K562 (cell line): ENCODE measurements at regions not wholly inside any gene's neighbourhood (a gene's known extent, or its start where the extent isn't known, plus 50 kb on each side); places are given as distances from the start of the nearest gene placed in this dataset.
A peak's percentile ranks its signal among the peaks of the same experiment; 100 is the strongest.
"Not testable (repeated sequence)": the region's sequence is repeated elsewhere in the genome, so short reads cannot be mapped to it uniquely, and the experiment has no call there.

Source experiments
- ATAC-seq: fragments of 200-7000 bp; cut with Tn5 transposase; 3 replicates; pipeline ENCODE4 v1.9.1; 2020; ENCODE audit warnings: moderate library complexity
- BruUV-seq: library from RNA; stranded (reverse); fragments of 400-500 nt; replicated peaks from 2 replicates; lab custom pipeline; 2021; lab: Mats Ljungman, UMichigan
- CTCF ChIA-PET: fragments of 300-600 bp; formaldehyde crosslinking; extraction: SDS; loops from one replicate; lab custom pipeline; 2021; ENCODE audit warnings: low intra/inter-chr PET ratio; lab: Yijun Ruan, JAX
- POLR2A ChIA-PET: fragments of 300-600, 350-650 bp; sonication (Branson Sonifier 250); formaldehyde crosslinking; extraction: SDS; loops from one replicate; lab custom pipeline; 2021; ENCODE audit warnings: antibody characterized with exemption, inconsistent platforms; lab: Yijun Ruan, JAX
- DNase-seq, 4 experiments: peaks; one replicate each; pipeline versions ENCODE4 v3.0.0 to v3.0.0-alpha.2; 2011 to 2018; ENCODE audit warnings: low spot score in 3 of 4, mixed read lengths in 3 of 4; ENCODE audit errors: extremely low read depth in 1 of 4
- FAIRE-seq: peaks from 2 replicates; lab custom pipeline; 2011; peaks lifted over from hg19 to GRCh38; lab: Jason Lieb, UNC
- H2AFZ ChIP-seq: 2 replicates; pipeline ENCODE4 v1.6.0; 2011; ENCODE audit warnings: low read depth, low read length, control low read depth, inconsistent platforms
- H3K27ac ChIP-seq: fragments of 200-600 bp; 3 replicates; pipeline ENCODE4 v1.8.0; 2011; ENCODE audit warnings: low read depth, mild to moderate bottlenecking, control low read depth, inconsistent platforms, low read length, moderate library complexity, mixed read lengths; ENCODE audit errors: extremely low read depth
- H3K27me3 ChIP-seq, 2 experiments: fragments of 300-600 bp in 1 of 2; 2 replicates in 1 of 2; 3 replicates in 1 of 2; pipeline versions ENCODE4 v1.6.0 to v1.8.0; 2011; ENCODE audit warnings: inconsistent platforms in 2 of 2, low read length in 2 of 2, mild to moderate bottlenecking in 1 of 2, mixed read lengths in 1 of 2, moderate library complexity in 1 of 2; ENCODE audit not compliant: control insufficient read depth in 2 of 2, insufficient read depth in 2 of 2
- H3K36me3 ChIP-seq: fragments of 300-600 bp; 3 replicates; pipeline ENCODE4 v1.8.0; 2011; ENCODE audit warnings: mild to moderate bottlenecking, low read length, inconsistent platforms; ENCODE audit not compliant: control insufficient read depth, insufficient read depth
- H3K4me1 ChIP-seq, 2 experiments: fragments of 200-600 bp in 1 of 2; replicated peaks in 1 of 2; 2 replicates in 1 of 2; 3 replicates in 1 of 2; pipeline versions ENCODE4 v1.5.1 to v1.8.0; 2011; ENCODE audit warnings: inconsistent platforms in 2 of 2, low read length in 2 of 2, mild to moderate bottlenecking in 1 of 2, mixed read lengths in 1 of 2, moderate library complexity in 1 of 2; ENCODE audit not compliant: control insufficient read depth in 2 of 2, insufficient read depth in 2 of 2
- H3K4me2 ChIP-seq: 2 replicates; pipeline ENCODE4 v1.6.1; 2011; ENCODE audit warnings: low read length, control low read depth, inconsistent platforms, mixed read lengths; ENCODE audit not compliant: insufficient read depth
- H3K4me3 ChIP-seq: fragments of 200-600 bp; sonication (generic), shearing (Covaris generic); 2 replicates; pipeline ENCODE4 v1.5.1; 2016; ENCODE audit warnings: control low read depth, inconsistent platforms
- H3K79me2 ChIP-seq: fragments of 200-600 bp; 3 replicates; pipeline ENCODE4 v1.8.0; 2011; ENCODE audit warnings: low read length, inconsistent platforms; ENCODE audit not compliant: control insufficient read depth, insufficient read depth
- H3K9ac ChIP-seq, 2 experiments: 2 replicates each; pipeline versions ENCODE4 v1.6.0 to v1.6.1; 2011; ENCODE audit warnings: low read depth in 2 of 2, low read length in 2 of 2, control low read depth in 1 of 2, inconsistent platforms in 1 of 2, mild to moderate bottlenecking in 1 of 2, mixed read lengths in 1 of 2; ENCODE audit not compliant: insufficient read depth in 1 of 2
- H3K9me1 ChIP-seq: one replicate; pipeline ENCODE4 v1.6.0; 2011; ENCODE audit warnings: inconsistent platforms, mild to moderate bottlenecking, low read length, moderate library complexity; ENCODE audit not compliant: control insufficient read depth, insufficient read depth
- H3K9me3 ChIP-seq: replicated peaks from 2 replicates; pipeline ENCODE4 v1.5.1; 2011; ENCODE audit warnings: low read depth, low read length, inconsistent platforms; ENCODE audit not compliant: control insufficient read depth, insufficient read depth
- H4K20me1 ChIP-seq: replicated peaks from 2 replicates; pipeline ENCODE4 v1.6.1; 2011; ENCODE audit warnings: low read length, inconsistent platforms, mixed read lengths; ENCODE audit not compliant: control insufficient read depth, insufficient read depth
- CBX8 ChIP-seq: fragments of 200-600 bp; sonication (generic); IDR thresholded peaks from 2 replicates; pipeline ENCODE4 v1.6.1; 2012; ENCODE audit warnings: borderline replicate concordance, mixed run types, low read depth, mild to moderate bottlenecking, moderate library complexity, mixed read lengths, low read length, control low read depth, inconsistent platforms; ENCODE audit not compliant: poor library complexity, severe bottlenecking; ENCODE audit errors: extremely low read depth
- HBP1 ChIP-seq: fragments of 450-650 bp; formaldehyde crosslinking; IDR thresholded peaks from 2 replicates; pipeline ENCODE4 v1.4.0; 2022; ENCODE audit warnings: missing genetic modification characterization
- NFYB ChIP-seq: IDR thresholded peaks from 2 replicates; pipeline ENCODE4 v1.6.1; 2011; ENCODE audit warnings: mild to moderate bottlenecking, moderate library complexity; ENCODE audit not compliant: insufficient read length; ENCODE audit errors: extremely low read depth
- NR4A1 ChIP-seq, 2 experiments: fragments of 250-450 bp in 1 of 2; fragments of 450-650 bp in 1 of 2; sonication (Bioruptor Pico) in 1 of 2; IDR thresholded peaks; 2 replicates each; pipeline versions ENCODE4 v1.4.0 to v1.6.1; 2016 to 2020; ENCODE audit warnings: mild to moderate bottlenecking in 2 of 2, missing compliant biosample characterization in 1 of 2, missing genetic modification characterization in 1 of 2, moderate library complexity in 1 of 2
- RAD51 ChIP-seq: fragments of 450-650 bp; IDR thresholded peaks from 2 replicates; pipeline ENCODE4 v1.7.1; 2016; ENCODE audit warnings: low read depth, mild to moderate bottlenecking, borderline replicate concordance
- ZBTB8A ChIP-seq: fragments of 450-650 bp; IDR thresholded peaks from 2 replicates; pipeline ENCODE4 v1.6.1; 2018; ENCODE audit warnings: mild to moderate bottlenecking, moderate library complexity; ENCODE audit not compliant: partially characterized antibody
- WGBS: fragments of 100-300 bp; shearing (Covaris generic); methylation state at CpG from one replicate; pipeline ENCODE4 v1.1.6; 2016; ENCODE audit warnings: low coverage, mixed read lengths; ENCODE audit not compliant: insufficient coverage; ENCODE audit errors: missing lambda C conversion rate; 5-methylcytosine and 5-hydroxymethylcytosine counted together
- in situ Hi-C: fragments of 300-500 bp; cut with MboI; formaldehyde crosslinking; loops from 4 replicates; pipeline ENCODE4 v1.15.0; 2018; ENCODE audit warnings: inconsistent platforms, mixed read lengths
- intact Hi-C: fragments of 100-400 bp; cut with micrococcal nuclease; formaldehyde crosslinking; loops from 2 replicates; pipeline ENCODE4 v1.14.2; 2022
- TF ChIP-seq, protein P1 (sequence below): IDR thresholded peaks from 3 replicates; pipeline ENCODE4 v1.6.1; 2011; ENCODE audit warnings: borderline replicate concordance, mild to moderate bottlenecking, moderate library complexity; ENCODE audit not compliant: insufficient read length; ENCODE audit errors: extremely low read depth

GRCh38 chr12:54125708-54126028 is 63.1 kb downstream of the SMUG1 start:
- H3K4me2 ChIP-seq, in situ Hi-C loops, ATAC-seq: not testable (repeated sequence)
- TF ChIP-seq NFYB (peak; percentile 3), CBX8 (peak; percentile 13)
- TF ChIP-seq, all 486 proteins: peak for 2; not testable (repeated sequence) for 484
- H3K27ac ChIP-seq, FAIRE-seq, H3K4me3 ChIP-seq, H3K79me2 ChIP-seq, H3K9me1 ChIP-seq, CTCF ChIA-PET, H3K36me3 ChIP-seq, H4K20me1 ChIP-seq, H2AFZ ChIP-seq, BruUV-seq, H3K9me3 ChIP-seq, intact Hi-C loops, DNase-seq, H3K9ac ChIP-seq, POLR2A ChIA-PET: not testable (repeated sequence)
- WGBS, result 26% methylated on average over 6 of the region's 12 CpGs
- peaks cover 15 to 36% of the 10 kb centered on the region in 2 experiments; a peak in 4 of 5 replicates for H3K27me3 ChIP-seq
- peaks cover 0 to 17% of the 10 kb centered on the region in 2 experiments; a peak in 2 of 5 replicates for H3K4me1 ChIP-seq

DNA sequence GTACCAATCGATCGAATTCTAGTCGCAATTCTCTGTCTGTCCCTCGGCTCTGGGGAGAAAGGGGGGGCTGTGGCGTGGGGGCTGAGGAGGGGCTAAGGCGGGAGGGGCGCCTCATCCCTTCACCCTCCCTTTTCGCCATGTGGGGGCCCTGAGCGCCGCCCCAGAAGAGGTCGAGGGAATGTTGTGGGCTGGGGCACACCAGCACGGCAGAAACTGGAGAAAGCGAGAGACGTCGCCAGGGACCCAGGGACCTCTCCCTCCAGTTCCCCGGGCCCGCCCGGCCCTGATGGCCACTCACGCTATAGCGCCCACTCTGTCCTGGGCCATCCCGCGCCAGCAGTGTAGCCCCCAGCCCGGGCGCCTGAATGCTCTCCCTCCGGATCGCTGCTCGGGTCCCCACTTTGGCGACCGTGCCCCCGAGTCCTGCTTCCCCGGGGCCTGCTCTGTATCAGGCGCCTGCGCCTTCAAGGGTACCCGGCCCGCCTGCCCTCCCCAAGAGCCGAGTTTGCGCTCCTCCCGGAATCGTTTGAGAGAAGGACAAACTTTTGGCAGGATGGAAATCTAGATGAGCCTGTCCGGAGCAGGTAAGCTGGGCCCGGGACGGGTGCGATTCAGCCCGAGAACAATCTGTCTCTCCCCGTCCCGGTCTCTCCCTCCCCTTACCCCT is 62.6 kb downstream of the SMUG1 start:
- Histone ChIP-seq H3K4me3 (no peak overlapping the region), H3K27me3 (peaks cover 15 to 41% of the 10 kb centered on the region in 2 experiments; a peak in 4 of 5 replicates), H3K36me3 (no peaks in the 10 kb centered on the region), H3K4me1 (peaks cover 0 to 17% of the 10 kb centered on the region in 2 experiments; a peak in 2 of 5 replicates), H2AFZ (no peak overlapping the region), H3K9me3 (no peaks in the 10 kb centered on the region), H3K79me2 (no peaks in the 10 kb centered on the region), H3K4me2 (no peak overlapping the region), H3K27ac (no peak overlapping the region), H3K9ac (peak overlapping the region in 1 of 2 experiments; percentile 17; a peak in 1 of 4 replicates), H3K9me1 (no peaks in the 10 kb centered on the region), H4K20me1 (no peaks in the 10 kb centered on the region)
- intact Hi-C loops (no loop called here), in situ Hi-C loops (no loop called here)
- WGBS, result 25% methylated on average over 29 of the region's 46 CpGs
- ChIA-PET CTCF (no interaction called here), POLR2A (no interaction called here)
- peak; percentile 35 for ATAC-seq
- peak in 1 of 4 experiments; percentile 34 for DNase-seq
- no TSS peak for BruUV-seq
- FAIRE-seq, result no peak
- no peak for TF ChIP-seq ZBTB8A
- TF ChIP-seq NR4A1 (CRISPR knock-in tag; IDR thresholded peaks at IDR 0.05), result no peak
- no peak for TF ChIP-seq NR4A1 (tag; IDR thresholded peaks at IDR 0.05)
- no peak for TF ChIP-seq HBP1 (CRISPR knock-in tag)
- TF ChIP-seq RAD51, result peak; percentile 58
- TF ChIP-seq, protein P1, sequence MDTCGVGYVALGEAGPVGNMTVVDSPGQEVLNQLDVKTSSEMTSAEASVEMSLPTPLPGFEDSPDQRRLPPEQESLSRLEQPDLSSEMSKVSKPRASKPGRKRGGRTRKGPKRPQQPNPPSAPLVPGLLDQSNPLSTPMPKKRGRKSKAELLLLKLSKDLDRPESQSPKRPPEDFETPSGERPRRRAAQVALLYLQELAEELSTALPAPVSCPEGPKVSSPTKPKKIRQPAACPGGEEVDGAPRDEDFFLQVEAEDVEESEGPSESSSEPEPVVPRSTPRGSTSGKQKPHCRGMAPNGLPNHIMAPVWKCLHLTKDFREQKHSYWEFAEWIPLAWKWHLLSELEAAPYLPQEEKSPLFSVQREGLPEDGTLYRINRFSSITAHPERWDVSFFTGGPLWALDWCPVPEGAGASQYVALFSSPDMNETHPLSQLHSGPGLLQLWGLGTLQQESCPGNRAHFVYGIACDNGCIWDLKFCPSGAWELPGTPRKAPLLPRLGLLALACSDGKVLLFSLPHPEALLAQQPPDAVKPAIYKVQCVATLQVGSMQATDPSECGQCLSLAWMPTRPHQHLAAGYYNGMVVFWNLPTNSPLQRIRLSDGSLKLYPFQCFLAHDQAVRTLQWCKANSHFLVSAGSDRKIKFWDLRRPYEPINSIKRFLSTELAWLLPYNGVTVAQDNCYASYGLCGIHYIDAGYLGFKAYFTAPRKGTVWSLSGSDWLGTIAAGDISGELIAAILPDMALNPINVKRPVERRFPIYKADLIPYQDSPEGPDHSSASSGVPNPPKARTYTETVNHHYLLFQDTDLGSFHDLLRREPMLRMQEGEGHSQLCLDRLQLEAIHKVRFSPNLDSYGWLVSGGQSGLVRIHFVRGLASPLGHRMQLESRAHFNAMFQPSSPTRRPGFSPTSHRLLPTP, result no peak
